Endothelial cell (in vitro differentiated cells): ENCODE measurements at regions not wholly inside any gene's neighbourhood (a gene's known extent, or its start where the extent isn't known, plus 50 kb on each side); places are given as distances from the start of the nearest gene placed in this dataset.

Source experiments
- DNase-seq: peaks from one replicate; pipeline ENCODE4 v3.0.0; 2021; ENCODE audit warnings: low spot score
- H3K27ac Mint-ChIP-seq: one replicate; pipeline ENCODE4 v1.8.0; 2021; ENCODE audit warnings: mixed read lengths, inconsistent platforms; ENCODE audit not compliant: unreplicated experiment
- H3K27me3 Mint-ChIP-seq: one replicate; pipeline ENCODE4 v1.8.0; 2021; ENCODE audit warnings: mild to moderate bottlenecking, moderate library complexity, mixed read lengths, inconsistent platforms; ENCODE audit not compliant: unreplicated experiment
- H3K36me3 Mint-ChIP-seq: one replicate; pipeline ENCODE4 v1.8.0; 2021; ENCODE audit warnings: mild to moderate bottlenecking, low read depth, mixed read lengths, inconsistent platforms; ENCODE audit not compliant: unreplicated experiment
- H3K4me1 Mint-ChIP-seq: one replicate; pipeline ENCODE4 v1.8.0; 2021; ENCODE audit warnings: mild to moderate bottlenecking, mixed read lengths, inconsistent platforms; ENCODE audit not compliant: unreplicated experiment
- H3K4me3 Mint-ChIP-seq: one replicate; pipeline ENCODE4 v1.8.0; 2021; ENCODE audit warnings: mild to moderate bottlenecking, mixed read lengths, inconsistent platforms; ENCODE audit not compliant: unreplicated experiment
- H3K9me3 Mint-ChIP-seq: one replicate; pipeline ENCODE4 v1.8.0; 2021; ENCODE audit warnings: mixed read lengths, inconsistent platforms; ENCODE audit not compliant: unreplicated experiment
- CTCF ChIP-seq: fragments of 200-600 bp; sonication (generic); IDR thresholded peaks from one replicate; pipeline ENCODE4 v1.5.0; 2021; ENCODE audit warnings: antibody characterized with exemption; ENCODE audit not compliant: unreplicated experiment

GRCh38 chr2:211144974-211145665, 588.7 kb downstream of the CPS1 start:
- no peaks in the 10 kb centered on the region for H3K36me3 Mint-ChIP-seq
- no peaks in the 10 kb centered on the region for H3K9me3 Mint-ChIP-seq
- no peaks in the 10 kb centered on the region for H3K27me3 Mint-ChIP-seq
- no peak overlapping the region for H3K4me3 Mint-ChIP-seq
- no peak for DNase-seq
- no peak for TF ChIP-seq CTCF
- H3K27ac Mint-ChIP-seq, result no peak overlapping the region
- H3K4me1 Mint-ChIP-seq, result no peaks in the 10 kb centered on the region

GRCh38 chr2:211149731-211150130, 593.3 kb downstream of the CPS1 start:
- Mint-ChIP-seq H3K36me3 (no peaks in the 10 kb centered on the region), H3K9me3 (no peaks in the 10 kb centered on the region), H3K27me3 (no peaks in the 10 kb centered on the region), H3K4me3 (no peak overlapping the region), H3K27ac (no peak overlapping the region), H3K4me1 (no peaks in the 10 kb centered on the region)
- DNase-seq, result no peak
- no peak for TF ChIP-seq CTCF

GRCh38 chr2:211157211-211157610, 600.8 kb downstream of the CPS1 start:
- no peak overlapping the region for H3K4me3 Mint-ChIP-seq
- H3K27ac Mint-ChIP-seq, result no peak overlapping the region
- no peaks in the 10 kb centered on the region for H3K36me3 Mint-ChIP-seq
- no peak for TF ChIP-seq CTCF
- H3K27me3 Mint-ChIP-seq, result no peaks in the 10 kb centered on the region
- no peaks in the 10 kb centered on the region for H3K9me3 Mint-ChIP-seq
- DNase-seq, result no peak
- H3K4me1 Mint-ChIP-seq, result no peaks in the 10 kb centered on the region

GRCh38 chr2:211157856-211158463, 601.6 kb downstream of the CPS1 start:
- Mint-ChIP-seq H3K4me3 (no peak overlapping the region), H3K36me3 (no peaks in the 10 kb centered on the region), H3K4me1 (no peaks in the 10 kb centered on the region), H3K27ac (no peak overlapping the region), H3K27me3 (no peaks in the 10 kb centered on the region), H3K9me3 (no peaks in the 10 kb centered on the region)
- DNase-seq, result peak; percentile 78
- peak; percentile 87 for TF ChIP-seq CTCF

- no peak for TF ChIP-seq CTCF
- H3K9me3 Mint-ChIP-seq, result no peaks in the 10 kb centered on the region
- H3K36me3 Mint-ChIP-seq, result no peaks in the 10 kb centered on the region
Observed at GRCh38 chr2:211159972-211160371, 603.6 kb downstream of the CPS1 start.

More at GRCh38 chr2:211159972-211160371, 603.6 kb downstream of the CPS1 start:
- no peak overlapping the region for H3K27ac Mint-ChIP-seq
- no peaks in the 10 kb centered on the region for H3K27me3 Mint-ChIP-seq
- H3K4me1 Mint-ChIP-seq, result no peaks in the 10 kb centered on the region
- H3K4me3 Mint-ChIP-seq, result no peak overlapping the region
- DNase-seq, result no peak
